ENCODE measurements at regions not wholly inside any gene's neighbourhood (a gene's known extent, or its start where the extent isn't known, plus 50 kb on each side); places are given as distances from the start of the nearest gene placed in this dataset.

GRCh38 chr15:86009727-86010126 is 69.9 kb upstream of the AGBL1 start:
- ChIA-PET POLR2A (no interaction called here), CTCF (no interaction called here)
- no peak for TF ChIP-seq FOXA1 (IDR thresholded peaks at IDR 0.05)
- TF ChIP-seq L3MBTL2 (conservative IDR thresholded peaks at IDR 0.05): no peak
- TF ChIP-seq SUZ12 (IDR thresholded peaks at IDR 0.05): no peak
- TF ChIP-seq CTBP1 (IDR thresholded peaks at IDR 0.05; ENCODE audit: borderline replicate concordance): no peak
- no peak for TF ChIP-seq FOXK2 (IDR thresholded peaks at IDR 0.05)
- TF ChIP-seq TARDBP (IDR thresholded peaks at IDR 0.05): no peak
- TF ChIP-seq NFRKB (IDR thresholded peaks at IDR 0.05): no peak
- TF ChIP-seq FOXM1 (IDR thresholded peaks at IDR 0.05; ENCODE audit: borderline replicate concordance): no peak
- TF ChIP-seq BHLHE40 (IDR thresholded peaks at IDR 0.05; ENCODE audit: borderline replicate concordance): no peak
- no peak for TF ChIP-seq ELF4 (IDR thresholded peaks at IDR 0.05)
- TF ChIP-seq ZNF384 (IDR thresholded peaks at IDR 0.05): no peak
- no peak for TF ChIP-seq LEF1 (IDR thresholded peaks at IDR 0.05; ENCODE audit: borderline replicate concordance)
- TF ChIP-seq HDGF (IDR thresholded peaks at IDR 0.05; ENCODE audit: borderline replicate concordance): no peak
- TF ChIP-seq ARNT (IDR thresholded peaks at IDR 0.05): no peak
- TF ChIP-seq SP1 (IDR thresholded peaks at IDR 0.05): no peak
- TF ChIP-seq, protein P1, sequence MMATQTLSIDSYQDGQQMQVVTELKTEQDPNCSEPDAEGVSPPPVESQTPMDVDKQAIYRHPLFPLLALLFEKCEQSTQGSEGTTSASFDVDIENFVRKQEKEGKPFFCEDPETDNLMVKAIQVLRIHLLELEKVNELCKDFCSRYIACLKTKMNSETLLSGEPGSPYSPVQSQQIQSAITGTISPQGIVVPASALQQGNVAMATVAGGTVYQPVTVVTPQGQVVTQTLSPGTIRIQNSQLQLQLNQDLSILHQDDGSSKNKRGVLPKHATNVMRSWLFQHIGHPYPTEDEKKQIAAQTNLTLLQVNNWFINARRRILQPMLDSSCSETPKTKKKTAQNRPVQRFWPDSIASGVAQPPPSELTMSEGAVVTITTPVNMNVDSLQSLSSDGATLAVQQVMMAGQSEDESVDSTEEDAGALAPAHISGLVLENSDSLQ (IDR thresholded peaks at IDR 0.05): no peak

GRCh38 chr15:86010398-86010797 is 69.3 kb upstream of the AGBL1 start:
- CTCF ChIA-PET: no interaction called here
- no peak for DNase-seq (ENCODE audit: extremely low spot score)
- TF ChIP-seq BHLHE40 (IDR thresholded peaks at IDR 0.05; ENCODE audit: borderline replicate concordance) (no peak), FOXA1 (IDR thresholded peaks at IDR 0.05) (no peak), FOXK2 (IDR thresholded peaks at IDR 0.05) (no peak), L3MBTL2 (conservative IDR thresholded peaks at IDR 0.05) (no peak), SP1 (IDR thresholded peaks at IDR 0.05) (no peak), SUZ12 (IDR thresholded peaks at IDR 0.05) (no peak), ARNT (IDR thresholded peaks at IDR 0.05) (no peak), CTBP1 (IDR thresholded peaks at IDR 0.05; ENCODE audit: borderline replicate concordance) (no peak), HDGF (IDR thresholded peaks at IDR 0.05; ENCODE audit: borderline replicate concordance) (no peak), ZNF384 (IDR thresholded peaks at IDR 0.05) (no peak)
- TF ChIP-seq, protein P1 (IDR thresholded peaks at IDR 0.05): no peak
- POLR2A ChIA-PET: no interaction called here

More at GRCh38 chr15:86009727-86010126, 69.9 kb upstream of the AGBL1 start:
- DNase-seq (ENCODE audit: extremely low spot score): no peak

- no peak for TF ChIP-seq NFRKB (IDR thresholded peaks at IDR 0.05)
- no peak for TF ChIP-seq L3MBTL2 (conservative IDR thresholded peaks at IDR 0.05)
- no peak for TF ChIP-seq ARNT (IDR thresholded peaks at IDR 0.05)
- ChIA-PET CTCF (no interaction called here), POLR2A (no interaction called here)
- DNase-seq (ENCODE audit: extremely low spot score): no peak
Measured at GRCh38 chr15:86010891-86011290, 68.8 kb upstream of the AGBL1 start.

- CTCF ChIA-PET: no interaction called here
- TF ChIP-seq SUZ12 (IDR thresholded peaks at IDR 0.05) (no peak), FOXA1 (IDR thresholded peaks at IDR 0.05) (no peak), FOXM1 (IDR thresholded peaks at IDR 0.05; ENCODE audit: borderline replicate concordance) (no peak), TARDBP (IDR thresholded peaks at IDR 0.05) (no peak), CTBP1 (IDR thresholded peaks at IDR 0.05; ENCODE audit: borderline replicate concordance) (no peak), L3MBTL2 (conservative IDR thresholded peaks at IDR 0.05) (no peak), ZNF384 (IDR thresholded peaks at IDR 0.05) (no peak), HDGF (IDR thresholded peaks at IDR 0.05; ENCODE audit: borderline replicate concordance) (no peak)
- TF ChIP-seq, protein P1 (IDR thresholded peaks at IDR 0.05): no peak
- POLR2A ChIA-PET: interaction anchor here (1.7 kb wide), 1 partner anchor 12 kb away, joined by 7 read pairs; no protein-coding TSS in a partner anchor
- no peak for DNase-seq (ENCODE audit: extremely low spot score)
Measured at GRCh38 chr15:86014016-86014415, 65.7 kb upstream of the AGBL1 start.

DNA sequence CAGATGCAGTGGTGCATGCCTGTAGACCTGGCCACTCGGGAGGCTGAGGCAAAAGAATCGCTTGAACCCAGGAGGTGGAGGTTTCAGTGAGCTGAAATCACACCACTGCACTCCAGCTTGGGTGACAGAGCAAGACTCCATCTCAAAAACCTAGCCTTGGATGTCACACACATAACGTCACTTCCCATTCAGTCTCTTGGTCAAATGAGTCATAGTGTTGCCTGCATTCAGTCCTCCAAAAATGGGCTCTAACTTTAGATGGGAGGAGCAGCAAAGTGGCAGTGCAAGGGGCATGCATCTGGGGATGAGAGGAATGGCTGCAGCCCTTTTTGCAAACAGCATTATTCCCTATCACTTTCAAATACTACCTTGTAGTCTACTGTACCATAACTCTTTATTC is 62.9 kb upstream of the AGBL1 start:
- TF ChIP-seq LEF1 (IDR thresholded peaks at IDR 0.05; ENCODE audit: borderline replicate concordance): no peak
- no peak for TF ChIP-seq CTBP1 (IDR thresholded peaks at IDR 0.05; ENCODE audit: borderline replicate concordance)
- DNase-seq (ENCODE audit: extremely low spot score): no peak
- CTCF ChIA-PET: no interaction called here

DNA sequence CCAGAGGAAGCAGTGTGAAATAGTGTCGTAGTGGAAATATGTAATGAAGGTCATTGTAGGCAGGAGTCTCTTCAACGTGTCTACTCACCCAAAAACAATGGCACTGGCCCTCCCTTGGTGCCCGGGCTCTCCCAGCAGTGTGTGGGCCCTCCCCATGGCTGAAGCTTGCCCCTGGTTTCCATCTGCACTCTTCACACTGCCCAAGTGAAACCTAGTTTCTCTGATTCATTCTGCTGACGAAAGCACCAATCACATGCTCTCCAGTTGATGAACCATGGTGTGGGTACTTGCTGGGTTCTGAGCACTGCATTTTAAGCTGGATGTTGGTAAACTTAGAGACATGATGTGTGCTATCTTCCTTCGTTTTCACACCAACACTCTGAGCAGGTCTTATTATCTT is 61.0 kb upstream of the AGBL1 start:
- ChIA-PET POLR2A (no interaction called here), CTCF (no interaction called here)
- TF ChIP-seq, protein P1 (IDR thresholded peaks at IDR 0.05): no peak
- TF ChIP-seq L3MBTL2 (conservative IDR thresholded peaks at IDR 0.05) (no peak), ARNT (IDR thresholded peaks at IDR 0.05) (no peak), SP1 (IDR thresholded peaks at IDR 0.05) (no peak), FOXK2 (IDR thresholded peaks at IDR 0.05) (no peak), BHLHE40 (IDR thresholded peaks at IDR 0.05; ENCODE audit: borderline replicate concordance) (no peak), NFRKB (IDR thresholded peaks at IDR 0.05) (no peak), TARDBP (IDR thresholded peaks at IDR 0.05) (no peak), CTBP1 (IDR thresholded peaks at IDR 0.05; ENCODE audit: borderline replicate concordance) (no peak), LEF1 (IDR thresholded peaks at IDR 0.05; ENCODE audit: borderline replicate concordance) (no peak), HDGF (IDR thresholded peaks at IDR 0.05; ENCODE audit: borderline replicate concordance) (no peak), SUZ12 (IDR thresholded peaks at IDR 0.05) (no peak)
- DNase-seq (ENCODE audit: extremely low spot score): no peak

More for the DNA sequence above, 62.9 kb upstream of the AGBL1 start:
- POLR2A ChIA-PET: no interaction called here

All from HEK293T (cell line).